GM23248 (cell line): ENCODE measurements at regions not wholly inside any gene's neighbourhood (a gene's known extent, or its start where the extent isn't known, plus 50 kb on each side); places are given as distances from the start of the nearest gene placed in this dataset.

Source experiments
- EZH2 ChIP-seq: fragments of 200-600 bp; sonication (generic); IDR thresholded peaks from 2 replicates; pipeline ENCODE4 v1.6.1; 2018; ENCODE audit warnings: antibody characterized with exemption, mild to moderate bottlenecking; ENCODE audit not compliant: insufficient read depth, poor library complexity, severe bottlenecking
- EZH2phosphoT487 ChIP-seq: fragments of 200-600 bp; sonication (generic); IDR thresholded peaks from 2 replicates; pipeline ENCODE4 v1.6.1; 2018; ENCODE audit warnings: antibody characterized with exemption, moderate library complexity, mild to moderate bottlenecking, low read depth; ENCODE audit not compliant: insufficient read depth

DNA sequence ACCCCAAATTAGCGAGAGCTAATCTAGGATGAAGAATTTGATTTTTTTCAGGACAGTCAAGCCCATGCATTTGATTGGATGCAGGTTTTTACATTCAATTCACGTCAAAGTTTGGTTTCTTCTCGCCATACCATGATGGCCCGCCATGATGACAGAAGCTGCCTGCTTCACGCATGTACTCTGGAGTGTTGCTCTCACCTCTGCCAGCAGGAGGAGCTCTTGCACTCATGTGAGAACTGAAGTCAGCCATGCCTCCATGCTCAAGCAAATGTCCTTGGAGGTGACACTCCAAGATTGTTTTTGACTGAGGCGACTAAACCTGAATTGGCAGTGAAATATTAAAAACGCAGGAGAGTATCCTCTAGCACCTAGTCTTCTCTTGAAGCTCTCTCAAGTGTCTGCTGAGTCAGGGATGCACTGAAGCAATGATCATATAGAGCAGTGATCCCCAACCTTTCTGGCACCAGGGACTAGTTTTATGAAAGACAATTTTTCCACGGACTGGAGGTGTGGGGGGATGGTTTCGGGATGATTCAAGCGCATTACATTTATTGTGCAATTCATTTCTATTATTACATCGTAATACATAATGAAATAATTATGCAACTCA is 120.9 kb downstream of the SAMMSON start:
- TF ChIP-seq EZH2 (no peak), EZH2phosphoT487 (no peak)
